Retina (tissue), 1 donor: ENCODE measurements at regions not wholly inside any gene's neighbourhood (a gene's known extent, or its start where the extent isn't known, plus 50 kb on each side); places are given as distances from the start of the nearest gene placed in this dataset.
A peak's percentile ranks its signal among the peaks of the same experiment; 100 is the strongest.

Experiments
- DNase-seq: peaks from one replicate; pipeline ENCODE4 v3.0.0-alpha.2; 2016

GRCh38 chrX:34999702-35000101, 57.1 kb downstream of the FAM47B start:
- DNase-seq, result no peak

GRCh38 chrX:35006361-35006760, 63.8 kb downstream of the FAM47B start:
- DNase-seq, result no peak

- DNase-seq, result no peak
These were observed 73.0 kb downstream of the FAM47B start for GRCh38 chrX:35015621-35016020.

- DNase-seq, result no peak
These were observed 73.5 kb downstream of the FAM47B start for GRCh38 chrX:35016051-35016450.

GRCh38 chrX:35017284-35017683, 74.7 kb downstream of the FAM47B start:
- peak; percentile 20 for DNase-seq

- no peak for DNase-seq
These were observed 81.1 kb downstream of the FAM47B start for GRCh38 chrX:35023683-35024082.

GRCh38 chrX:35025820-35026219, 83.2 kb downstream of the FAM47B start:
- DNase-seq, result no peak

GRCh38 chrX:35040871-35041270, 98.3 kb downstream of the FAM47B start:
- no peak for DNase-seq

GRCh38 chrX:35046660-35047296, 104.2 kb downstream of the FAM47B start:
- no peak for DNase-seq

- DNase-seq, result no peak
These were observed 133.5 kb downstream of the FAM47B start for GRCh38 chrX:35076061-35076460.

- DNase-seq, result no peak
These were observed 148.2 kb downstream of the FAM47B start for GRCh38 chrX:35090801-35091200.

GRCh38 chrX:35098419-35098818, 155.8 kb downstream of the FAM47B start:
- DNase-seq, result no peak

- DNase-seq, result no peak
These were observed 159.3 kb downstream of the FAM47B start for GRCh38 chrX:35101901-35102300.

GRCh38 chrX:35104626-35105025, 162.0 kb downstream of the FAM47B start:
- no peak for DNase-seq

GRCh38 chrX:35115205-35115604, 172.6 kb downstream of the FAM47B start:
- DNase-seq, result no peak

GRCh38 chrX:35122756-35123155, 180.2 kb downstream of the FAM47B start:
- DNase-seq, result no peak

GRCh38 chrX:35149517-35149916, 206.9 kb downstream of the FAM47B start:
- no peak for DNase-seq

- no peak for DNase-seq
These were observed 207.5 kb downstream of the FAM47B start for GRCh38 chrX:35150052-35150451.

GRCh38 chrX:35150642-35151239, 208.1 kb downstream of the FAM47B start:
- no peak for DNase-seq

- DNase-seq, result peak; percentile 1
These were observed 223.4 kb downstream of the FAM47B start for GRCh38 chrX:35166023-35166422.
